Endothelial cell of umbilical vein (primary cell): ENCODE measurements at regions not wholly inside any gene's neighbourhood (a gene's known extent, or its start where the extent isn't known, plus 50 kb on each side); places are given as distances from the start of the nearest gene placed in this dataset.

Experiments used
- EZH2 ChIP-seq: IDR thresholded peaks from 2 replicates; pipeline ENCODE4 v1.6.1; 2012; ENCODE audit warnings: borderline replicate concordance, low read depth, mild to moderate bottlenecking, moderate library complexity, low read length, inconsistent platforms; ENCODE audit not compliant: severe bottlenecking
- GATA2 ChIP-seq: IDR thresholded peaks from 2 replicates; pipeline ENCODE4 v1.7.0; 2011; ENCODE audit warnings: low read depth, mild to moderate bottlenecking, moderate library complexity, mixed read lengths, low read length; ENCODE audit not compliant: insufficient read length, insufficient read depth
- JUN ChIP-seq: IDR thresholded peaks from 2 replicates; pipeline ENCODE4 v1.6.1; 2011; ENCODE audit warnings: borderline replicate concordance, low read depth; ENCODE audit not compliant: insufficient read length, insufficient read depth
- POLR2A ChIP-seq: IDR thresholded peaks from 2 replicates; pipeline ENCODE4 v1.6.1; 2012; ENCODE audit warnings: low read depth, mild to moderate bottlenecking, control low read depth, low read length
- POLR2AphosphoS5 ChIP-seq: IDR thresholded peaks from 2 replicates; pipeline ENCODE4 v1.6.1; 2012; ENCODE audit warnings: low read depth, mild to moderate bottlenecking, control low read depth, low read length, moderate library complexity; ENCODE audit not compliant: insufficient read depth
- TF ChIP-seq, protein P1 (sequence below), 2 donors: IDR thresholded peaks; 1 replicate in 1 of 2; 2 replicates in 1 of 2; pipeline ENCODE4 v1.5.1; 2011; ENCODE audit warnings: low read length in 2 of 2, mild to moderate bottlenecking in 2 of 2, moderate library complexity in 2 of 2, control low read depth in 1 of 2, inconsistent platforms in 1 of 2, low read depth in 1 of 2; ENCODE audit not compliant: insufficient read depth in 1 of 2; ENCODE audit errors: extremely low read depth in 1 of 2

DNA sequence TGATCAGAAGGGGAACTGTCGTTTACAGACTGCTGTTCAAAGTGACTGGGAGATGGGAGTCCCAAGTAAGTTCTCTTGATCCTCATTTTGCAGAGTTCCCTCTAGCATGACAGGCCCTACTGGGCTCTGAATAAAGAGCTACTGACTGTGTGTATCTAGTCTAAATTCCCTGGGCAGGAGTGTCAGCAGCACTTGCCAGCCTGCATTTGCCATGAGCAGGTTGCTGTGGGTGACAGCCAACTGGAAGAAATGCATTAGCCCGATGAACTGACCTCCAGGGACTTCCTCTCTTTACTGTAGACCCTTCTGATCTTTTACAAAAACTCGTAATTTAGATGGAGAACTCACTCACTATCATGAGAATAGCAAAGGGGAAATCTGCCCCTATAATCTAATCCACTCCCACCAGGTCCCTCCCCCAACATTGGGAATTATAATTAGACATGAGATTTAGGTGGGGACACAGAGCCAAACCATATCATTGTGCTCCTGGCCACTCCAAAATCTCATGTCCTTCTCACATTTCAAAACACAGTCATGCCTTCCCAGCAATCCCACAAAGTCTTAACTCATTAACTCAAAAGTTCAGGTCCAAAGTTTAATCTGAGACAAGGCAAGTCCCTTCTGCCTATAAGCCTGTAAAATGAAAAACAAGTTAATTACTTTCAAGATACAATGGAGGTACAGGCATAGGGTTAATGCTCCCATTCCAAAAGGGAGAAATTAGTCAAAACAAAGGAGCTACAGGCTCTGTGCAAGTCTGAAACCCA lies 78.9 kb upstream of the CXCL14 start:
- TF ChIP-seq, protein P1, sequence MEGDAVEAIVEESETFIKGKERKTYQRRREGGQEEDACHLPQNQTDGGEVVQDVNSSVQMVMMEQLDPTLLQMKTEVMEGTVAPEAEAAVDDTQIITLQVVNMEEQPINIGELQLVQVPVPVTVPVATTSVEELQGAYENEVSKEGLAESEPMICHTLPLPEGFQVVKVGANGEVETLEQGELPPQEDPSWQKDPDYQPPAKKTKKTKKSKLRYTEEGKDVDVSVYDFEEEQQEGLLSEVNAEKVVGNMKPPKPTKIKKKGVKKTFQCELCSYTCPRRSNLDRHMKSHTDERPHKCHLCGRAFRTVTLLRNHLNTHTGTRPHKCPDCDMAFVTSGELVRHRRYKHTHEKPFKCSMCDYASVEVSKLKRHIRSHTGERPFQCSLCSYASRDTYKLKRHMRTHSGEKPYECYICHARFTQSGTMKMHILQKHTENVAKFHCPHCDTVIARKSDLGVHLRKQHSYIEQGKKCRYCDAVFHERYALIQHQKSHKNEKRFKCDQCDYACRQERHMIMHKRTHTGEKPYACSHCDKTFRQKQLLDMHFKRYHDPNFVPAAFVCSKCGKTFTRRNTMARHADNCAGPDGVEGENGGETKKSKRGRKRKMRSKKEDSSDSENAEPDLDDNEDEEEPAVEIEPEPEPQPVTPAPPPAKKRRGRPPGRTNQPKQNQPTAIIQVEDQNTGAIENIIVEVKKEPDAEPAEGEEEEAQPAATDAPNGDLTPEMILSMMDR (IDR thresholded peaks at IDR 0.05; ENCODE audit: extremely low read depth in 1 of 2, insufficient read depth in 1 of 2, low read depth in 1 of 2, low read length in 2 of 2), result no peak
- TF ChIP-seq GATA2 (no peak), POLR2AphosphoS5 (no peak), EZH2 (no peak), POLR2A (no peak), JUN (no peak)
